OCI-LY7 (cell line): ENCODE measurements at regions not wholly inside any gene's neighbourhood (a gene's known extent, or its start where the extent isn't known, plus 50 kb on each side); places are given as distances from the start of the nearest gene placed in this dataset.

Experiments used
- EZH2phosphoT487 ChIP-seq: fragments of 200-600 bp; sonication (generic); IDR thresholded peaks from 2 replicates; pipeline ENCODE4 v1.6.1; 2018; ENCODE audit warnings: low read depth, borderline replicate concordance, mild to moderate bottlenecking, mixed run types, antibody characterized with exemption, low read length, moderate library complexity, mixed read lengths
- TF ChIP-seq, protein P1 (sequence below): fragments of 200-600 bp; sonication (generic); conservative IDR thresholded peaks from 2 replicates; pipeline ENCODE4 v1.5.1; 2014; ENCODE audit warnings: mild to moderate bottlenecking, antibody characterized with exemption, low read length, moderate library complexity, mixed read lengths

GRCh38 chr5:39815711-39816110 lies 390.9 kb upstream of the DAB2 start:
- TF ChIP-seq, protein P1, sequence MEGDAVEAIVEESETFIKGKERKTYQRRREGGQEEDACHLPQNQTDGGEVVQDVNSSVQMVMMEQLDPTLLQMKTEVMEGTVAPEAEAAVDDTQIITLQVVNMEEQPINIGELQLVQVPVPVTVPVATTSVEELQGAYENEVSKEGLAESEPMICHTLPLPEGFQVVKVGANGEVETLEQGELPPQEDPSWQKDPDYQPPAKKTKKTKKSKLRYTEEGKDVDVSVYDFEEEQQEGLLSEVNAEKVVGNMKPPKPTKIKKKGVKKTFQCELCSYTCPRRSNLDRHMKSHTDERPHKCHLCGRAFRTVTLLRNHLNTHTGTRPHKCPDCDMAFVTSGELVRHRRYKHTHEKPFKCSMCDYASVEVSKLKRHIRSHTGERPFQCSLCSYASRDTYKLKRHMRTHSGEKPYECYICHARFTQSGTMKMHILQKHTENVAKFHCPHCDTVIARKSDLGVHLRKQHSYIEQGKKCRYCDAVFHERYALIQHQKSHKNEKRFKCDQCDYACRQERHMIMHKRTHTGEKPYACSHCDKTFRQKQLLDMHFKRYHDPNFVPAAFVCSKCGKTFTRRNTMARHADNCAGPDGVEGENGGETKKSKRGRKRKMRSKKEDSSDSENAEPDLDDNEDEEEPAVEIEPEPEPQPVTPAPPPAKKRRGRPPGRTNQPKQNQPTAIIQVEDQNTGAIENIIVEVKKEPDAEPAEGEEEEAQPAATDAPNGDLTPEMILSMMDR = no peak
- TF ChIP-seq EZH2phosphoT487 = no peak
